A673 (cell line): ENCODE measurements at regions not wholly inside any gene's neighbourhood (a gene's known extent, or its start where the extent isn't known, plus 50 kb on each side); places are given as distances from the start of the nearest gene placed in this dataset.

Experiments used
- BruUV-seq: library from RNA; stranded (reverse); fragments of 400-500 nt; replicated peaks from 2 replicates; lab custom pipeline; 2021; lab: Mats Ljungman, UMichigan
- CTCF ChIA-PET: fragments of 300-600 bp; sonication (Branson Sonifier 250); formaldehyde crosslinking; loops from one replicate; lab custom pipeline; 2022; ENCODE audit warnings: antibody characterized with exemption; lab: Charles Lee
- POLR2A ChIA-PET: fragments of 300-600 bp; sonication (Branson Sonifier 250); formaldehyde crosslinking; loops from one replicate; lab custom pipeline; 2022; ENCODE audit warnings: antibody characterized with exemption; ENCODE audit not compliant: low non-redundant PET; lab: Charles Lee
- DNase-seq: peaks from one replicate; pipeline ENCODE4 v3.0.0-alpha.2; 2015; ENCODE audit warnings: low spot score
- H3K27ac ChIP-seq: fragments of 200-600 bp; sonication (generic); 2 replicates; pipeline ENCODE4 v1.5.1; 2016; ENCODE audit warnings: mixed run types, low read depth, mild to moderate bottlenecking, mixed read lengths, antibody characterized with exemption, low read length; ENCODE audit not compliant: poor library complexity, severe bottlenecking
- H3K27me3 ChIP-seq: fragments of 200-600 bp; sonication (generic); replicated peaks from 2 replicates; pipeline ENCODE4 v1.6.1; 2017; ENCODE audit warnings: mixed run types, low read depth, mild to moderate bottlenecking, mixed read lengths, antibody characterized with exemption, low read length; ENCODE audit not compliant: insufficient read depth, poor library complexity
- H3K36me3 ChIP-seq: fragments of 200-600 bp; sonication (generic); 2 replicates; pipeline ENCODE4 v1.6.1; 2016; ENCODE audit warnings: mixed run types, mild to moderate bottlenecking, mixed read lengths, antibody characterized with exemption, low read length; ENCODE audit not compliant: insufficient read depth, poor library complexity, severe bottlenecking
- H3K4me1 ChIP-seq: fragments of 200-600 bp; sonication (generic); 2 replicates; pipeline ENCODE4 v1.6.1; 2017; ENCODE audit warnings: mixed run types, mild to moderate bottlenecking, mixed read lengths, antibody characterized with exemption, low read length; ENCODE audit not compliant: insufficient read depth, poor library complexity, severe bottlenecking
- H3K4me3 ChIP-seq: fragments of 200-600 bp; sonication (generic); 2 replicates; pipeline ENCODE4 v1.5.1; 2016; ENCODE audit warnings: low read depth, mixed run types, mild to moderate bottlenecking, mixed read lengths, low read length; ENCODE audit not compliant: poor library complexity, severe bottlenecking
- H3K9me3 ChIP-seq: fragments of 200-600 bp; sonication (generic); 2 replicates; pipeline ENCODE4 v1.6.1; 2016; ENCODE audit warnings: mixed run types, low read depth, mild to moderate bottlenecking, mixed read lengths, antibody characterized with exemption, low read length; ENCODE audit not compliant: poor library complexity, severe bottlenecking
- CTCF ChIP-seq: fragments of 300-800, 200-600 bp; sonication (generic); conservative IDR thresholded peaks from 2 replicates; pipeline ENCODE4 v1.5.1; 2017; ENCODE audit warnings: low read depth, mild to moderate bottlenecking, antibody characterized with exemption, low read length, moderate library complexity, mixed read lengths
- EZH2 ChIP-seq: fragments of 200-600 bp; sonication (generic); IDR thresholded peaks from 2 replicates; pipeline ENCODE4 v1.6.1; 2017; ENCODE audit warnings: borderline replicate concordance, low read depth, mild to moderate bottlenecking, mixed read lengths, antibody characterized with exemption, low read length; ENCODE audit not compliant: poor library complexity, severe bottlenecking
- intact Hi-C: fragments of 100-400 bp; cut with micrococcal nuclease; formaldehyde crosslinking; loops from one replicate; pipeline ENCODE4 v1.10.0; 2022; ENCODE audit not compliant: unreplicated experiment

DNA sequence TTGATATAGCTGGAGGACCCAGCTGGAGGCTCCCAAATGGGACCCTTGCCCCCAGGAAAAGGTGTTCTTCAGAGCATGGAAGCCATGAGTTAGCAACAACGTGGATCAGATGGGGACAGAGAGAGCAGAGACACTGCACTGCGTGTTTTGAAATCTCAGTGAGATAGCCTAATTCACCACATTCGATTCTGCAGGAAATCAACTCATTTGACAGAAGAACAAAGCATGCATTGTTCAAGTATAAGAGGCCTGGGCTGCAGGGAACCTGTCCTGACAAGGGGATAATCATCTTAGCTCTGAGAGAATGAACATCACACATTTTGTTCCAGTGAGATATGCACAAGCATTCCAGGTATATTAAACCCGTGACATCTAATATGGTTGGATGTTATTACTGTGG lies 450.2 kb downstream of the CDH26 start:
- CTCF ChIA-PET, result no interaction called here
- intact Hi-C loops, result no loop called here
- Histone ChIP-seq H3K27me3 (no peaks in the 10 kb centered on the region), H3K27ac (no peak overlapping the region), H3K36me3 (no peaks in the 10 kb centered on the region), H3K9me3 (no peaks in the 10 kb centered on the region), H3K4me1 (no peaks in the 10 kb centered on the region), H3K4me3 (no peak overlapping the region)
- no TSS peak for BruUV-seq
- POLR2A ChIA-PET, result interaction anchor here (0.6 kb wide), 1 partner anchor 107 kb away, joined by 3 read pairs; no protein-coding TSS in a partner anchor
- no peak for DNase-seq
- no peak for TF ChIP-seq CTCF
- TF ChIP-seq EZH2, result no peak

DNA sequence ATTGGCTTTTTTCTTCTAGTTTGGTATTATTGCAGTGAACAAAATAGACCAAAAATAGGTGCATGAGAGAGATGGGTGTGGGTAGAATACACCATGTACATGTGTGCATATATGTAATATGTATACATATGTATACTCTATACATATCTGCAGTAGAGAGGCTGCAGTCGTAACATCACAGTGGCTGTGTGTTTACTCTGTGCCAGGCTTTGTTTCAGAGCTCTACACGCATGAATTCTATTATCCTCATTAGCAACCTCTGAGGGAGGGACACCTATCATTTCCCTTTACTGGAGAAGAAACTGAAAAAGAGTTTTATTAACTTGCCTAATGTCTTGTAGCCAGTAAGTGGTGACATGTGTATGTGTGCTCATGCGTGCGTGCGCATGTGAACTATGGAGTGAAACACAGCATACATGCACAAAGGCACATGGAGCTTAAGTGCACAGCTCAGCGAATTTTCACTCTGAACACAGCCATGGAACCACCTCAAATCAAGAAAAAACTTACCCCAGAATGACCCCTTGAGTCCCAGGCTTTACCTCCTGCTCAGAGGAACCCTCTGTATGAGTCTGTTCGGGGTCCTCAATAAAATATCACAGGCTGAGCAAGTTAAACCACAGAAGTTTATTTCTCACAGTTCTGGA lies 452.5 kb downstream of the CDH26 start:
- Histone ChIP-seq H3K27me3 (no peaks in the 10 kb centered on the region), H3K4me3 (no peak overlapping the region), H3K9me3 (no peaks in the 10 kb centered on the region), H3K27ac (no peak overlapping the region), H3K4me1 (no peaks in the 10 kb centered on the region), H3K36me3 (no peaks in the 10 kb centered on the region)
- ChIA-PET POLR2A (no interaction called here), CTCF (no interaction called here)
- intact Hi-C loops, result no loop called here
- TF ChIP-seq EZH2 (no peak), CTCF (no peak)
- no peak for DNase-seq
- no TSS peak for BruUV-seq

GRCh38 chr20:60411813-60412212 lies 453.6 kb downstream of the CDH26 start:
- no peaks in the 10 kb centered on the region for H3K9me3 ChIP-seq
- H3K27me3 ChIP-seq, result no peaks in the 10 kb centered on the region
- no peak overlapping the region for H3K4me3 ChIP-seq
- intact Hi-C loops, result no loop called here
- DNase-seq, result no peak
- ChIA-PET CTCF (no interaction called here), POLR2A (no interaction called here)
- no peak for TF ChIP-seq CTCF
- no peak for TF ChIP-seq EZH2
- H3K36me3 ChIP-seq, result no peaks in the 10 kb centered on the region
- no peak overlapping the region for H3K27ac ChIP-seq
- no peaks in the 10 kb centered on the region for H3K4me1 ChIP-seq
- BruUV-seq, result no TSS peak
